SK-N-SH (cell line): ENCODE measurements at regions not wholly inside any gene's neighbourhood (a gene's known extent, or its start where the extent isn't known, plus 50 kb on each side); places are given as distances from the start of the nearest gene placed in this dataset.

ENCODE experiments used
- CTCF ChIA-PET: fragments of 300-600, 350-600 bp; formaldehyde crosslinking; extraction: SDS; loops from one replicate; lab custom pipeline; 2021; lab: Yijun Ruan, JAX
- POLR2A ChIA-PET: fragments of 350-600 bp; sonication (Branson Sonifier 250); formaldehyde crosslinking; extraction: SDS; loops from one replicate; lab custom pipeline; 2020; ENCODE audit warnings: antibody characterized with exemption, inconsistent platforms; lab: Yijun Ruan, JAX
- DNase-seq: peaks from one replicate; pipeline ENCODE4 v3.0.0; 2012
- H2AFZ ChIP-seq: fragments of 200-600 bp; sonication (generic); 2 replicates; pipeline ENCODE4 v1.8.1; 2016; ENCODE audit warnings: antibody characterized with exemption, mild to moderate bottlenecking, low read depth
- H3F3A ChIP-seq: fragments of 200-600 bp; sonication (generic); replicated peaks from 2 replicates; pipeline ENCODE3; 2016; ENCODE audit warnings: antibody characterized with exemption, mild to moderate bottlenecking; ENCODE audit not compliant: insufficient read depth
- H3K27ac ChIP-seq, 2 experiments: fragments of 200-500 bp in 1 of 2; fragments of 200-600 bp in 1 of 2; sonication (Bioruptor generic) in 1 of 2; sonication (generic), shearing (Covaris generic) in 1 of 2; 2 replicates each; pipeline versions ENCODE4 v1.5.1 to v1.6.1; 2014 to 2016; ENCODE audit warnings: low read depth in 2 of 2, inconsistent platforms in 1 of 2, low read length in 1 of 2, mild to moderate bottlenecking in 1 of 2, mixed read lengths in 1 of 2
- H3K27me3 ChIP-seq: fragments of 200-600 bp; sonication (generic), shearing (Covaris generic); 2 replicates; pipeline ENCODE4 v1.6.1; 2016; ENCODE audit warnings: mixed run types; ENCODE audit not compliant: insufficient read depth
- H3K36me3 ChIP-seq, 2 experiments: fragments of 200-500 bp in 1 of 2; fragments of 200-600 bp in 1 of 2; sonication (Bioruptor generic) in 1 of 2; sonication (generic) in 1 of 2; replicated peaks in 1 of 2; 2 replicates each; pipeline versions ENCODE3 to v1.5.1; 2014 to 2016; ENCODE audit warnings: low read length in 1 of 2, mild to moderate bottlenecking in 1 of 2; ENCODE audit not compliant: insufficient read depth in 2 of 2, control insufficient read depth in 1 of 2
- H3K4me1 ChIP-seq, 2 experiments: fragments of 200-500 bp in 1 of 2; fragments of 200-600 bp in 1 of 2; sonication (Bioruptor generic) in 1 of 2; sonication (generic), shearing (Covaris generic) in 1 of 2; 2 replicates each; pipeline versions ENCODE4 v1.5.1 to v1.6.1; 2014 to 2016; ENCODE audit warnings: low read depth in 1 of 2, low read length in 1 of 2, mixed run types in 1 of 2; ENCODE audit not compliant: insufficient read depth in 2 of 2, control insufficient read depth in 1 of 2
- H3K4me2 ChIP-seq: fragments of 200-600 bp; sonication (generic), shearing (Covaris generic); 2 replicates; pipeline ENCODE4 v1.6.1; 2017; ENCODE audit warnings: mixed run types
- H3K4me3 ChIP-seq, 2 experiments: fragments of 200-500 bp in 1 of 2; fragments of 200-600 bp in 1 of 2; sonication (Bioruptor generic) in 1 of 2; sonication (generic), shearing (Covaris generic) in 1 of 2; 2 replicates each; pipeline versions ENCODE4 v1.5.1 to v1.8.1; 2014 to 2016; ENCODE audit warnings: low read depth in 2 of 2, inconsistent platforms in 1 of 2, low read length in 1 of 2, mild to moderate bottlenecking in 1 of 2, mixed read lengths in 1 of 2, moderate library complexity in 1 of 2
- H3K79me2 ChIP-seq: fragments of 200-600 bp; sonication (generic); 2 replicates; pipeline ENCODE4 v1.8.1; 2017; ENCODE audit warnings: mild to moderate bottlenecking; ENCODE audit not compliant: insufficient read depth
- H3K9ac ChIP-seq: fragments of 200-600 bp; sonication (generic); 2 replicates; pipeline ENCODE4 v1.6.1; 2017; ENCODE audit warnings: mixed run types
- H3K9me2 ChIP-seq: fragments of 200-600 bp; sonication (generic); 2 replicates; pipeline ENCODE4 v1.6.1; 2017; ENCODE audit warnings: mixed run types
- H3K9me3 ChIP-seq: fragments of 200-600 bp; sonication (generic); 2 replicates; pipeline ENCODE4 v1.6.1; 2017; ENCODE audit warnings: mixed run types, mild to moderate bottlenecking, moderate library complexity
- H4K20me1 ChIP-seq: fragments of 200-600 bp; sonication (generic); 2 replicates; pipeline ENCODE4 v1.6.1; 2017; ENCODE audit warnings: mild to moderate bottlenecking, mixed run types; ENCODE audit not compliant: insufficient read depth
- CTCF ChIP-seq: fragments of 200-600 bp; sonication (generic); IDR thresholded peaks from 2 replicates; pipeline ENCODE4 v1.6.1; 2017; ENCODE audit warnings: antibody characterized with exemption, mild to moderate bottlenecking, moderate library complexity
- EP300 ChIP-seq, 2 experiments: IDR thresholded peaks; 2 replicates each; pipeline versions ENCODE4 v1.4.0 to v1.6.1; 2012; ENCODE audit warnings: borderline replicate concordance in 1 of 2, low read depth in 1 of 2, low read length in 1 of 2
- FOSL2 ChIP-seq: IDR thresholded peaks from 2 replicates; pipeline ENCODE4 v1.4.0; 2012; ENCODE audit warnings: low read depth, mild to moderate bottlenecking, moderate library complexity, borderline replicate concordance
- FOXJ3 ChIP-seq: sonication (generic); formaldehyde crosslinking; IDR thresholded peaks from 2 replicates; pipeline ENCODE4 v1.5.1; 2020; ENCODE audit warnings: mild to moderate bottlenecking, missing genetic modification reagents
- FOXM1 ChIP-seq: IDR thresholded peaks from 2 replicates; pipeline ENCODE4 v1.4.0; 2012; ENCODE audit warnings: low read depth, mild to moderate bottlenecking
- IRF3 ChIP-seq: fragments of 150-350 bp; IDR thresholded peaks from 2 replicates; pipeline ENCODE4 v1.6.1; 2016; ENCODE audit warnings: mild to moderate bottlenecking, low read depth, low read length
- JUND ChIP-seq: IDR thresholded peaks from 2 replicates; pipeline ENCODE4 v1.4.0; 2012
- MXI1 ChIP-seq: IDR thresholded peaks from 2 replicates; pipeline ENCODE4 v1.6.1; 2012; ENCODE audit warnings: mild to moderate bottlenecking, low read depth, low read length, improper control_type of control experiment
- NFIC ChIP-seq: IDR thresholded peaks from 2 replicates; pipeline ENCODE4 v1.4.0; 2012; ENCODE audit warnings: borderline replicate concordance
- NRF1 ChIP-seq: IDR thresholded peaks from 2 replicates; pipeline ENCODE4 v1.6.1; 2012; ENCODE audit warnings: low read depth, mild to moderate bottlenecking, low read length
- POLR2AphosphoS5 ChIP-seq: IDR thresholded peaks from 2 replicates; pipeline ENCODE4 v1.6.1; 2012; ENCODE audit warnings: low read depth, low read length
- RCOR1 ChIP-seq: fragments of 150-350 bp; IDR thresholded peaks from 2 replicates; pipeline ENCODE4 v1.6.1; 2017; ENCODE audit warnings: antibody characterized with exemption, low read length
- RXRA ChIP-seq: IDR thresholded peaks from 2 replicates; pipeline ENCODE4 v1.4.0; 2012; ENCODE audit warnings: low read depth, mild to moderate bottlenecking, borderline replicate concordance
- TCF12 ChIP-seq: IDR thresholded peaks from 2 replicates; pipeline ENCODE4 v1.4.0; 2012
- WGBS: methylation state at CpG from one replicate; pipeline ENCODE4 v1.1.6; 2017; ENCODE audit warnings: low lambda C conversion rate; 5-methylcytosine and 5-hydroxymethylcytosine counted together

GRCh38 chr1:181181792-181182585, 93.5 kb downstream of the IER5 start (continued):
- TF ChIP-seq CTCF (no peak), FOSL2 (no peak), TCF12 (no peak), JUND (no peak), FOXJ3 (CRISPR knock-in tag) (no peak)

GRCh38 chr1:181184621-181185020, 96.1 kb downstream of the IER5 start:
- Histone ChIP-seq H2AFZ (no peak overlapping the region), H3F3A (no peaks in the 10 kb centered on the region), H3K27ac (no peak overlapping the region), H3K9me3 (no peaks in the 10 kb centered on the region), H3K4me3 (no peak overlapping the region), H3K9ac (no peak overlapping the region), H3K27me3 (peaks cover 11% of the 10 kb centered on the region; the same call in 1 of the 2 replicates), H3K36me3 (no peaks in the 10 kb centered on the region), H3K4me2 (no peak overlapping the region), H4K20me1 (no peaks in the 10 kb centered on the region), H3K9me2 (no peaks in the 10 kb centered on the region), H3K4me1 (peaks cover 0 to 5% of the 10 kb centered on the region in 2 experiments; a peak in 1 of 4 replicates), H3K79me2 (no peaks in the 10 kb centered on the region)
- CTCF ChIA-PET = interaction anchor here (10.9 kb wide), 1 partner anchor 241 kb away, joined by 134 read pairs; no protein-coding TSS in a partner anchor
- POLR2A ChIA-PET = no interaction called here
- no peak for DNase-seq
- 45% methylated on average over 5 of the region's 5 CpGs for WGBS
- no peak for TF ChIP-seq IRF3
- no peak for TF ChIP-seq POLR2AphosphoS5
- no peak for TF ChIP-seq MXI1
- no peak for TF ChIP-seq NFIC
- TF ChIP-seq NRF1 = no peak
- no peak for TF ChIP-seq FOSL2
- TF ChIP-seq EP300 (IDR thresholded peaks at IDR 0.05; ENCODE audit: borderline replicate concordance in 1 of 2, low read depth in 1 of 2, low read length in 1 of 2) = no peak
- no peak for TF ChIP-seq RCOR1
- TF ChIP-seq FOXM1 = no peak
- TF ChIP-seq RXRA = no peak
